GM21576 (cell line): ENCODE measurements at regions not wholly inside any gene's neighbourhood (a gene's known extent, or its start where the extent isn't known, plus 50 kb on each side); places are given as distances from the start of the nearest gene placed in this dataset.
"Not testable (repeated sequence)": the region's sequence is repeated elsewhere in the genome, so short reads cannot be mapped to it uniquely, and the experiment has no call there.

Experiments
- ATAC-seq: cut with Tn5 transposase; IDR thresholded peaks from one replicate; pipeline ENCODE4 v1.9.1; 2021; ENCODE audit warnings: mild to moderate bottlenecking, moderate library complexity; ENCODE audit not compliant: unreplicated experiment

DNA sequence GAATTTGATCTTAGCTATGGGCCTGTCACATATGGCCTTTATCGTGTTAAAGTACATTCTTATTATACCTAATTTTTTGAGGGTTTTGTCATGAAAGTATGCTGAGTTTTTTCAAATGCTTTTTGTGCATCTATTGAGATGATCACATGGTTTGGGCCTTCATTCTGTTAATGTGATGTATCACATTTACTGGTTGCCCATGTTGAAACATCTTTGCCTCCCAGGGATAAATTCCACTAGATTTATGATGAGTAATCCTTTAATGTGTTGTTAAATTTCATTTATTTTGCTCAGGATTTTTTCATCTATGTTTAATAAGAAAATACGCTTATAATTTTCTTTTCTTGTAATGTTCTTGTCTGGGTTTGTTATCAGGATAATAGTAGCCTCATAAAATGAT is 442.0 kb downstream of the MDFIC start:
- ATAC-seq, result no peak

DNA sequence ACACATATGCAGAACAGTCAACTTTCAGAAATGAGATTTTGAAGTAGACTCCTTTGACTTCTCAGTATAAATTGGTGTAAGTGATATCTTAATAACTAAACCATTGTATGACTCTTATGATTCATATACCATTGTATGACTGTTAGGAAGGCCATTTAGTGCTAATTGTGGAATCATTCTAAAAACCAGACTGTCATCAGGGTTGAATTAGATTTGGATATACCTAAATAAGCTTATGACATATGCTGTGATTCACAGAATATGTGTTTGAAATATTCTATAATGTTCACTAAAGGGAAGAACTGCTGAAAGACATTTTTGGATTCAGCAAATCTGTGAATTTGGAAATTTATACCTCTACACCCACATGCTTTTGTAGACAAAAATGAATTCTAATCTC is 438.1 kb downstream of the MDFIC start:
- ATAC-seq, result no peak

GRCh38 chr7:115359119-115359518 is 437.2 kb downstream of the MDFIC start:
- ATAC-seq, result no peak

DNA sequence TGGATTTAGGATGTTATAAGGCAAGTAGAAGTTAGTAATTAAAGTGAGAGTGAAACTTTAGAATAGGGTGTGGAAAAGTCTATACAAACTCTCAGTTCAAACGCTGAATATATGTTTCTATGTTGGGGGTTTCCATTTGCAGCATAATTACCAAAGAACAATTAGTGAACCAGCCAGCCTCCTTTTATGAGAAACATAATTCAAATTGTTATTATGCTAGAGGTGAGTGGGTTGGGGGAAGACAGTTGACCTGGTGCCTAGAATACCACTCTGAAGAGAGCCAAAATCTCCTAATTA is 435.8 kb downstream of the MDFIC start:
- ATAC-seq, result no peak

- no peak for ATAC-seq
Observed at GRCh38 chr7:115356999-115357702, 435.3 kb downstream of the MDFIC start.

DNA sequence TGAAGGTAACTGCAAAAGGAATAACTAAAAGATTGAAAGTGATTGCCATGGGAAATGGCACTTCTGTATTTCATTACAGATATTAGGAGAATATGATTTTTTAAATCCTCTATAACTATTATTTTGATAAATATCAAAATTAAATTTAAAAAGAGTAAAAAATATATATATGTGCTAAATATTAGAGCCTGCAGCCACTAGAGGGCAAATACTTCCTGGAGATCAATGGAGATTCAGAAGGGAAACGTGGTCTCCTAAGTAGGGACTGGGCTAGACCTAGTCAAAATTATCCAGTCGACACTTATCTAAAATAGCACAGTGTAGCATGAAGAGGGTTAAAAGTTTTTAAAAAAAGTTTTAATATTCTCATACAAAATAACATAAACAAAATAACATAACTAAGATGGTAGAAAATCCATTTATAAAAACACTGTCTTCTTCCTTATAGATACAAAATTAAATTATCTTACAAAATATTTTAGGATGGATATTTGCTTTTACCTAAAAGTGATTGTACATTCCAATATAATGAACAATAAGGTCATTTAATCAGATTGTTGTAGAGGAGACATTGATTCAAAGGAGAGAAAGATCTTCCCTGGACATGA is 434.3 kb downstream of the MDFIC start:
- no peak for ATAC-seq

GRCh38 chr7:115354925-115355324 is 433.0 kb downstream of the MDFIC start:
- no peak for ATAC-seq

- no peak for ATAC-seq
Observed at GRCh38 chr7:115352375-115352774, 430.5 kb downstream of the MDFIC start.

DNA sequence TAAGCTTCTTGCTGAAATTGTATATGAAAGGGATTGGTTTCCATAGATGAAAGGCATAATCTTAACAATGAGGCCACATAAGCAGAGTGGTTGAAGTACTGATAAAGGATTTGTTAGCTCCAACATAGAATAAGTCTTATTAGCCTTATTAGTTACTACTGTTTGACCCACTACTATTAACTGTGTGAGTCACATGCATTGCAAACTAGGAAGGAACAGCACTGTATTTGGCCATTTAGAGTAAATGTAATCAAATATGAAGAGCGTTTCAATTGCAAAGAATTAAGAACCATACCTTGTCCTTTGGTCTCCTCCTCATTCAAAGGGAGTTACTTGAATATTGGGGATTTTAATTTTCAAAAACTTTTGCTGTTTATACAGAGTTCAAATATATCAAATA is 428.9 kb downstream of the MDFIC start:
- ATAC-seq, result no peak

- ATAC-seq, result no peak
Observed at GRCh38 chr7:115349635-115350034, 427.7 kb downstream of the MDFIC start.

DNA sequence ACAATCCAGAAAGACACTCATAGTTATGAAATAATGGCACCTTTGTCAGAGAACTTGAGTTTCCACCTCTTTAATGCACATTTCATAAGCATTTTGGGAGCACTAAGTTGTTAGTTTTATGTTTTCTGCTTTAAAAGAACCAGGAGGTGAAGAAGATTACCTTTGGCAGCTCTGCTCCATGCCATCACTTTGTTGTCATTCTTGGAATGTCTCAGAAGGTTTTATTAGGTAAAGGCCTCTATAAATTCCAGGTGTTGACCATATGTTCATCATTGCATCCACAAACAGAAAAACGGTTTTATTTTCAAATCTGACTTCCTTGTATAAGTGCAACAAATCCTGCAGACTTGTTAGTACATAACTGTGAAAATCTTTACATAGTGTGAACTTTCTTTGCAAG is 424.8 kb downstream of the MDFIC start:
- ATAC-seq, result no peak

- ATAC-seq, result no peak
Observed at GRCh38 chr7:115340828-115341227, 418.9 kb downstream of the MDFIC start.

- ATAC-seq, result no peak
Observed at GRCh38 chr7:115338016-115338415, 416.1 kb downstream of the MDFIC start.

- no peak for ATAC-seq
Observed at GRCh38 chr7:115332691-115333090, 410.8 kb downstream of the MDFIC start.

DNA sequence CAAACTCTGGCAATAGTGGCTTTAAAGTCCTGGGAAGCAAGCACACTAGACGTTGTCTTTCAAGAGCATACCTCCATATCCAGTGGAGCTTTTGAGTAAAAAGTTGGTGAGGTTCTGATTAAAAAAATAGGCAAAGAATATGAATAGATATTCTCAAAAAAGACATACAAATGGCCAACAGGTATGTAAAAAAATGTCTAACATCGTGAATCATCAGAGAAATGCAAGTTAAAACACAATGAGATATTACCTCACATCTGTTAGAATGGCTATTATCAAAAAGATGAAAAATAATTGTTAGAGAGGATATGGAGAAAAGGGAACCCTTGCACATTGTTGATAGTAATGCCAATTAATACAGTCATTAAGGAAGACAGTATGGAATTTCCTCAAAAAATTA is 407.1 kb downstream of the MDFIC start:
- ATAC-seq, result no peak

GRCh38 chr7:115328018-115328417 is 406.1 kb downstream of the MDFIC start:
- no peak for ATAC-seq

- ATAC-seq, result no peak
Observed at GRCh38 chr7:115327326-115327725, 405.4 kb downstream of the MDFIC start.

DNA sequence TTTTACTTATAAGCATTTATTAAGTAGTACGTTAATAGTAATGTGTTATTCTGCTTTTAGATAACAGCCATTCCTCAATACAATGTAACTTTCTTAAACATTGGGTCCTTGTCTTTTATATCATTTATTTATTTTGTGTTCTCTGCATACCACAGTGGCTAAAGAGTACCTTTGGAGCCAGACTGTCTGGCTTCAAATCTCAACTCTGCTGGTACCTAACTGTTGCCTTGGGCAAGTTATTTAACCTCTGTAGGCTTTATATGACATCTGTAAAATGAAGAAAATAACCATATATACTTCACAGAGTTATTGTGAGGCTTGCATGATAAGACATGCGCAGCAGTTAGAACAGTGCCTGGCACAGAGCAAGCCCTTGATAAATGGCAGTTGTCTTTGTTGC is 397.6 kb downstream of the MDFIC start:
- no peak for ATAC-seq

DNA sequence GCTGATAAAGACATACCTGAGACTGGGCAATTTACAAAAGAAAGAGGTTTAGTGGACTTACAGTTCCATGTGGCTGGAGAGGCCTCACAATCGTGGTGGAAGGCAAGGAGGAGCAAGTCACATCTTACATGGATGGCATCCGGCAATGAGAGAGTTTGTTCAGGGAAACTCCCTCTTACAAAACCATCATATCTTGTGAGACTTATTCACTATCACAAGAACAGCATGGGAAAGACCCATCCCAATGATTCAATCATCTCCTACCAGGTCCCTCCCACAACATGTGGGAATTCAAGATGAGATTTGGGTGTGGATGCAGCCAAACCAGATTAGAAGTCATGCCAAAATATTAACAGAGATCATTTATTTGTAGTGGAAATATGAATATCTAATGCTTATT is 388.4 kb downstream of the MDFIC start:
- not testable (repeated sequence) for ATAC-seq

DNA sequence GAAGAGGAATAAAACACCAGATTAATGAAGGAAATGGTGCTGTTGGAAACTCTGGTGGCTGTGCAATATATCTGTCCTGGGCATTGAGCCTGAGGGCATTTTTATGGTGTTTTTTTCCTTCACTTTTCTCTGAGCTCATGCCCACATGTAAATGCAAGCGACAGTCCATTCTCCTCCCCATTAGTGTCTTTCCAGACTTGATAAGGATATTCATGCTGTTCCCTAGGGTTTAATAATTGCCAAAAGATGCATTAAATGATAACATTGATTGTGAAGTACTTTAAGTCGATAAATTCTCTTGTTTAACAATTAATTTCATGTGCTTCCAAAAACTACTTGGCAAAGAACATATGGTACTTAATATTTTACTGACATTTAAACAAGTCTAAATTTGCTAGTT is 384.7 kb downstream of the MDFIC start:
- no peak for ATAC-seq

- ATAC-seq, result no peak
Observed at GRCh38 chr7:115300231-115300870, 378.5 kb downstream of the MDFIC start.

GRCh38 chr7:115299397-115300037 is 377.6 kb downstream of the MDFIC start:
- ATAC-seq, result no peak
